Neural cell (in vitro differentiated cells): ENCODE measurements at regions not wholly inside any gene's neighbourhood (a gene's known extent, or its start where the extent isn't known, plus 50 kb on each side); places are given as distances from the start of the nearest gene placed in this dataset.

ENCODE experiments used
- H2AFZ ChIP-seq: fragments of 200-600, 300-800 bp; sonication (generic), shearing (Covaris generic); 2 replicates; pipeline ENCODE4 v1.6.0; 2014; ENCODE audit warnings: low read depth, mild to moderate bottlenecking, antibody characterized with exemption, low read length, moderate library complexity
- H3F3A ChIP-seq: fragments of 200-600 bp; shearing (Covaris generic); 2 replicates; pipeline ENCODE4 v1.6.1; 2016; ENCODE audit warnings: mild to moderate bottlenecking, moderate library complexity, mixed read lengths, antibody characterized with exemption, low read length; ENCODE audit not compliant: insufficient read depth, poor library complexity, severe bottlenecking
- H3K27ac ChIP-seq: fragments of 200-600, 300-800 bp; sonication (generic), shearing (Covaris generic); 2 replicates; pipeline ENCODE4 v1.5.1; 2014; ENCODE audit warnings: mild to moderate bottlenecking, low read length, moderate library complexity
- H3K27me3 ChIP-seq: fragments of 300-800, 200-600 bp; sonication (generic), shearing (Covaris generic); 2 replicates; pipeline ENCODE4 v1.6.0; 2014; ENCODE audit warnings: mild to moderate bottlenecking, low read depth, low read length, moderate library complexity; ENCODE audit not compliant: insufficient read depth
- H3K36me3 ChIP-seq: fragments of 300-800, 200-600 bp; sonication (generic), shearing (Covaris generic); 2 replicates; pipeline ENCODE4 v1.5.1; 2014; ENCODE audit warnings: mild to moderate bottlenecking, antibody characterized with exemption, low read length, moderate library complexity; ENCODE audit not compliant: insufficient read depth
- H3K4me2 ChIP-seq: fragments of 300-800, 200-600 bp; sonication (generic), shearing (Covaris generic); 2 replicates; pipeline ENCODE4 v1.6.0; 2014; ENCODE audit warnings: mild to moderate bottlenecking, low read length
- H3K4me3 ChIP-seq: fragments of 300-800, 200-600 bp; sonication (generic), shearing (Covaris generic); 2 replicates; pipeline ENCODE4 v1.5.1; 2014; ENCODE audit warnings: mild to moderate bottlenecking, low read length, moderate library complexity
- H3K79me2 ChIP-seq: fragments of 200-600 bp; shearing (Covaris generic); replicated peaks from 2 replicates; pipeline ENCODE4 v1.6.0; 2014; ENCODE audit warnings: mild to moderate bottlenecking, low read length, moderate library complexity; ENCODE audit not compliant: insufficient read depth
- H3K9ac ChIP-seq: fragments of 300-800, 200-600 bp; sonication (generic), shearing (Covaris generic); 2 replicates; pipeline ENCODE4 v1.6.1; 2016; ENCODE audit warnings: mild to moderate bottlenecking, low read length, mixed read lengths
- H3K9me2 ChIP-seq: fragments of 200-600 bp; shearing (Covaris generic); 2 replicates; pipeline ENCODE4 v1.6.1; 2016; ENCODE audit warnings: mild to moderate bottlenecking, low read length, mixed read lengths; ENCODE audit not compliant: insufficient read depth
- H3K9me3 ChIP-seq: fragments of 200-600, 300-800 bp; sonication (generic), shearing (Covaris generic); 2 replicates; pipeline ENCODE4 v1.6.1; 2016; ENCODE audit warnings: mild to moderate bottlenecking, mixed run types, low read length, moderate library complexity, mixed read lengths
- H4K20me1 ChIP-seq: fragments of 200-600 bp; shearing (Covaris generic); 2 replicates; pipeline ENCODE4 v1.6.1; 2016; ENCODE audit warnings: mild to moderate bottlenecking, mixed run types; ENCODE audit not compliant: insufficient read depth
- CTCF ChIP-seq: fragments of 450-650 bp; IDR thresholded peaks from 2 replicates; pipeline ENCODE4 v1.5.1; 2014; ENCODE audit warnings: antibody characterized with exemption, mild to moderate bottlenecking, moderate library complexity; ENCODE audit not compliant: poor library complexity, severe bottlenecking
- EP300 ChIP-seq: fragments of 450-650 bp; conservative IDR thresholded peaks from 2 replicates; pipeline ENCODE4 v1.6.1; 2014; ENCODE audit warnings: antibody characterized with exemption, mild to moderate bottlenecking, moderate library complexity; ENCODE audit not compliant: poor library complexity, severe bottlenecking
- MXI1 ChIP-seq: fragments of 450-650 bp; conservative IDR thresholded peaks from 2 replicates; pipeline ENCODE4 v1.6.1; 2014; ENCODE audit warnings: antibody characterized with exemption, mild to moderate bottlenecking; ENCODE audit not compliant: poor library complexity, severe bottlenecking
- RAD21 ChIP-seq: fragments of 450-650 bp; conservative IDR thresholded peaks from 2 replicates; pipeline ENCODE4 v1.6.1; 2014; ENCODE audit warnings: antibody characterized with exemption, mild to moderate bottlenecking, moderate library complexity
- REST ChIP-seq: IDR thresholded peaks from 2 replicates; pipeline ENCODE4 v1.6.1; 2012; ENCODE audit warnings: borderline replicate concordance
- TAF1 ChIP-seq: IDR thresholded peaks from 2 replicates; pipeline ENCODE4 v1.6.1; 2012; ENCODE audit warnings: low read depth

GRCh38 chr2:223437788-223438187 is 164.4 kb downstream of the SCG2 start:
- TF ChIP-seq CTCF: no peak
- no peak for TF ChIP-seq MXI1
- TF ChIP-seq REST: no peak
- TF ChIP-seq EP300: no peak

GRCh38 chr2:223439184-223439583 is 163.0 kb downstream of the SCG2 start:
- Histone ChIP-seq H3K4me2 (no peak overlapping the region), H3K4me3 (no peak overlapping the region), H3K27ac (no peak overlapping the region), H3K9ac (no peak overlapping the region), H3K36me3 (no peaks in the 10 kb centered on the region), H2AFZ (no peak overlapping the region), H3K79me2 (no peaks in the 10 kb centered on the region), H3K9me2 (no peaks in the 10 kb centered on the region), H4K20me1 (no peaks in the 10 kb centered on the region), H3F3A (no peaks in the 10 kb centered on the region), H3K9me3 (no peaks in the 10 kb centered on the region), H3K27me3 (no peaks in the 10 kb centered on the region)
- TF ChIP-seq TAF1: no peak
- TF ChIP-seq EP300: no peak
- no peak for TF ChIP-seq RAD21
- no peak for TF ChIP-seq REST
- TF ChIP-seq MXI1: no peak

More at GRCh38 chr2:223437788-223438187, 164.4 kb downstream of the SCG2 start:
- H3K36me3 ChIP-seq: no peaks in the 10 kb centered on the region
- H2AFZ ChIP-seq: no peak overlapping the region
- H3K27me3 ChIP-seq: no peaks in the 10 kb centered on the region
- no peak overlapping the region for H3K4me3 ChIP-seq
- H4K20me1 ChIP-seq: no peaks in the 10 kb centered on the region
- H3K27ac ChIP-seq: no peak overlapping the region
- no peaks in the 10 kb centered on the region for H3K9me2 ChIP-seq
- no peaks in the 10 kb centered on the region for H3K79me2 ChIP-seq
- H3K4me2 ChIP-seq: no peak overlapping the region
- H3K9ac ChIP-seq: no peak overlapping the region
- H3F3A ChIP-seq: no peaks in the 10 kb centered on the region
- no peaks in the 10 kb centered on the region for H3K9me3 ChIP-seq
